ENCODE measurements at regions not wholly inside any gene's neighbourhood (a gene's known extent, or its start where the extent isn't known, plus 50 kb on each side); places are given as distances from the start of the nearest gene placed in this dataset.
"Not testable (repeated sequence)": the region's sequence is repeated elsewhere in the genome, so short reads cannot be mapped to it uniquely, and the experiment has no call there.

DNA sequence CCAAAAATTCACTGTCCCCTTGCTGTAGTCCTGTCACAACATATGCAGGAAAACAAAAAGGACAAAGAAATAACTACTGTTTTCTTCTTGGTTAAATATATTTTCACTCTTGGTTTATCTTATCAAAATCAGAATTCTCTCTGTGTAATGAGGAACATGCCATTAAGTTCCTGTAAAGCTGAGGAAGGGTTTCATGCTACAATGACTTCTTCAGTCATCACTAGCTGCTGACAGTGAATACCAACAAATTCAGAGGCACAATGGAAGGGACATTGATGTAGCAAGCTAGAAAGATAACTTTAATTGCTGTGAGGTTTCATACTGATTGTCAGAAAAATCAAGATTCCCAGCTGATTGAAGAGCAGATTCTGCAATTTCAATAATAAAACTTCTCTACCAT is 782.9 kb upstream of the HTR2C start:
- Histone ChIP-seq H3K27ac (no peak overlapping the region), H3K4me1 (no peaks in the 10 kb centered on the region), H3K4me3 (no peak overlapping the region), H3K9me3 (no peaks in the 10 kb centered on the region), H3K27me3 (no peaks in the 10 kb centered on the region), H3K36me3 (no peaks in the 10 kb centered on the region)
- no peak for DNase-seq
- in situ Hi-C loops (cut with MboI; ENCODE audit: low pct_ligation_motif_present in 1 of 4, low pct_unique_long_range_greater_than_20kb in 1 of 4, low sequenced_read_pairs in 3 of 4) (no loop called here), intact Hi-C loops (cut with DNase I; ENCODE audit: low total_unique reads) (no loop called here)
- TF ChIP-seq POLR2A (IDR thresholded peaks at IDR 0.05) (no peak), EP300 (IDR thresholded peaks at IDR 0.05; ENCODE audit: low read depth) (no peak), POLR2AphosphoS5 (IDR thresholded peaks at IDR 0.05) (no peak)
- TF ChIP-seq, protein P1, sequence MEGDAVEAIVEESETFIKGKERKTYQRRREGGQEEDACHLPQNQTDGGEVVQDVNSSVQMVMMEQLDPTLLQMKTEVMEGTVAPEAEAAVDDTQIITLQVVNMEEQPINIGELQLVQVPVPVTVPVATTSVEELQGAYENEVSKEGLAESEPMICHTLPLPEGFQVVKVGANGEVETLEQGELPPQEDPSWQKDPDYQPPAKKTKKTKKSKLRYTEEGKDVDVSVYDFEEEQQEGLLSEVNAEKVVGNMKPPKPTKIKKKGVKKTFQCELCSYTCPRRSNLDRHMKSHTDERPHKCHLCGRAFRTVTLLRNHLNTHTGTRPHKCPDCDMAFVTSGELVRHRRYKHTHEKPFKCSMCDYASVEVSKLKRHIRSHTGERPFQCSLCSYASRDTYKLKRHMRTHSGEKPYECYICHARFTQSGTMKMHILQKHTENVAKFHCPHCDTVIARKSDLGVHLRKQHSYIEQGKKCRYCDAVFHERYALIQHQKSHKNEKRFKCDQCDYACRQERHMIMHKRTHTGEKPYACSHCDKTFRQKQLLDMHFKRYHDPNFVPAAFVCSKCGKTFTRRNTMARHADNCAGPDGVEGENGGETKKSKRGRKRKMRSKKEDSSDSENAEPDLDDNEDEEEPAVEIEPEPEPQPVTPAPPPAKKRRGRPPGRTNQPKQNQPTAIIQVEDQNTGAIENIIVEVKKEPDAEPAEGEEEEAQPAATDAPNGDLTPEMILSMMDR (IDR thresholded peaks at IDR 0.05) = no peak

DNA sequence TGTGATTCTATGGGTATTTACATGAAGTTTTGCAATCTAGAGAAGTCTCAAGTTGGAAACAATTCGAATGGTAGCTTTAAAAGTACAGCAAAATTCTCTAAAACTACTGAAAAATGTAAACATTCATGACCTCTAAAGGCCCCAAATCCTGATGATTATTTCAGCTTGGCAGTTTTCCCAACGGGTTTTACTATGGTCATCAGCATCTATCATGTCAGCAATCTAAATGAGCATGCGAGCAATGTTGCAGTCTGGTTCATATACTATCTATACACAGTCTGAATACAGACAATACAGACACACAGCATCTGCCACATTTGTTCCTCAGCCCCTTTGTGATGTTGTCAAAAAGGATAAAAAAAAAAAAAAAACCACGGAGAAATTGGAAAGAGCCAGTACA is 790.3 kb upstream of the HTR2C start:
- intact Hi-C loops (cut with DNase I; ENCODE audit: low total_unique reads) (no loop called here), in situ Hi-C loops (cut with MboI; ENCODE audit: low pct_ligation_motif_present in 1 of 4, low pct_unique_long_range_greater_than_20kb in 1 of 4, low sequenced_read_pairs in 3 of 4) (no loop called here)
- 51 to 67% methylated on average over 4 of the region's 4 CpGs for WGBS, 2 donors (ENCODE audit: low coverage in 1 of 2)
- Histone ChIP-seq H3K27me3 (no peaks in the 10 kb centered on the region), H3K27ac (no peak overlapping the region), H3K4me3 (no peak overlapping the region), H3K4me1 (no peaks in the 10 kb centered on the region), H3K36me3 (no peaks in the 10 kb centered on the region), H3K9me3 (no peaks in the 10 kb centered on the region)
- DNase-seq = no peak
- TF ChIP-seq POLR2A (IDR thresholded peaks at IDR 0.05) = no peak
- TF ChIP-seq, protein P1 (IDR thresholded peaks at IDR 0.05) = no peak
- TF ChIP-seq EP300 (IDR thresholded peaks at IDR 0.05; ENCODE audit: low read depth) = no peak
- no peak for TF ChIP-seq POLR2AphosphoS5 (IDR thresholded peaks at IDR 0.05)

DNA sequence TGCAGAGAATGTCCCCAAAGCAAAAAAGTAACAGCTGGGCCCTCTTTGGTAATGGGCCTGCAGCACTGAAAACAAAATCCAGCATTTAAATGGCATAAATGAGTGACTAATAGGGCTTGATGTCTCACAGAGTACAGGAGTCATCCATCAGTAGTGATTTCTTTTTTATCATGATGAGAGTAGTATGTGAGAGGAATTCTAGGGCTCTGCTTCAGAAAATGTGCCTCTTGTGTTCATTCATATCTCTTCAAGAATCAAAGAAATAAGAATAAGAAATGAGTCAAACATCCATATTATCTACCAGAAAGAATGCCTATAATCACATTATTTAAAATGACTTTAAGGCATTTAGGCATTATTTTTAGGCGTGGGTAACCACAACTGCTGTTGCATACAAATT is 792.9 kb upstream of the HTR2C start:
- Histone ChIP-seq H3K9me3 (no peaks in the 10 kb centered on the region), H3K36me3 (no peaks in the 10 kb centered on the region), H3K27ac (no peak overlapping the region), H3K4me1 (no peaks in the 10 kb centered on the region), H3K4me3 (no peak overlapping the region), H3K27me3 (no peaks in the 10 kb centered on the region)
- 50% methylated on average over 1 of the region's 1 CpG; no CpG with 5 or more reads in 1 of the 2 donors for WGBS, 2 donors (ENCODE audit: low coverage in 1 of 2)
- TF ChIP-seq, protein P1 (IDR thresholded peaks at IDR 0.05) = no peak
- TF ChIP-seq POLR2AphosphoS5 (IDR thresholded peaks at IDR 0.05) (no peak), POLR2A (IDR thresholded peaks at IDR 0.05) (no peak), EP300 (IDR thresholded peaks at IDR 0.05; ENCODE audit: low read depth) (no peak)
- no peak for DNase-seq
- intact Hi-C loops (cut with DNase I; ENCODE audit: low total_unique reads) = no loop called here
- in situ Hi-C loops (cut with MboI; ENCODE audit: low pct_ligation_motif_present in 1 of 4, low pct_unique_long_range_greater_than_20kb in 1 of 4, low sequenced_read_pairs in 3 of 4) = no loop called here

DNA sequence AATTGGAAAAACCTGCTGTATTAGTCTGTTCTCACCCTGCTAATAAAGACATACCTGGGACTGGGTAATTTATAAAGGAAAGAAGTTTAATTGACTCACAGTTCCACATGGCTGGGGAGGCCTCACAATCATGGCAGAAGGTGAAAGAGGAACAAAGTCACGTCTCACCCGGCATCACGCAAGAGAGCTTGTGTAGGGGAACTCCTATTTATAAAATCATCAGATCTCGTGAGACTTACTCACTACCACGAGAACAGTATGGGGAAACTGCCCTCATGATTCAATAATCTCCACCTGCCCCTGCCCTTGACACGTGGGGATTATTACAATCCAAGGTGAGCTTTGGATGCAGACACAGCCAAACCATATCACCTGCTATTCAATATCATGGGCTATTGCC is 799.1 kb upstream of the HTR2C start:
- 51% methylated on average over 6 of the region's 6 CpGs; no CpG with 5 or more reads in 1 of the 2 donors for WGBS, 2 donors (ENCODE audit: low coverage in 1 of 2)
- H3K4me1 ChIP-seq; in situ Hi-C loops (cut with MboI; ENCODE audit: low pct_ligation_motif_present in 1 of 4, low pct_unique_long_range_greater_than_20kb in 1 of 4, low sequenced_read_pairs in 3 of 4); H3K27me3 ChIP-seq; H3K4me3 ChIP-seq; H3K36me3 ChIP-seq; DNase-seq; H3K27ac ChIP-seq; H3K9me3 ChIP-seq; intact Hi-C loops (cut with DNase I; ENCODE audit: low total_unique reads): not testable (repeated sequence)

DNA sequence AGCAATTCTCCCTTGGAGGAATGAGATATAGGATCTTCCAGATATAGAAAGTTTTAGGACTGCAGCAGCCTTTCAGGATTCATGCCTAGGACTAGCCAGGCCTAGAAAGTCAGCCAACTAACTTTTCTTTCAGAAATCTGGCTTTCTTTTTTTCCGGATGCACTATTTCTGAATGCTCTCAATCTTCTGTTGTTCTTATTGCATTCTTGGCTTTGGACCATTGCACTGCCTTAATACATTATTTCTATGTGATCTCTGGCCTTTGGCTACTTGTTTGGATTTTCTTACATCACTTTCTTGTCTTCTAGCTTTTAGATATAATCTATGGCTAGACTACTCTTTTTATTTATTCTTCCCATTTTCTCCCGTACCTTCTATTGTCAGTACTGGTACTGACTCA is 813.1 kb upstream of the HTR2C start:
- Histone ChIP-seq H3K4me1 (no peaks in the 10 kb centered on the region), H3K27ac (no peak overlapping the region), H3K27me3 (no peaks in the 10 kb centered on the region), H3K9me3 (no peaks in the 10 kb centered on the region), H3K4me3 (no peak overlapping the region), H3K36me3 (no peaks in the 10 kb centered on the region)
- intact Hi-C loops (cut with DNase I; ENCODE audit: low total_unique reads) = no loop called here
- 72 to 100% methylated on average over 1 to 2 of the region's 2 CpGs for WGBS, 2 donors (ENCODE audit: low coverage in 1 of 2)
- DNase-seq = no peak
- in situ Hi-C loops (cut with MboI; ENCODE audit: low pct_ligation_motif_present in 1 of 4, low pct_unique_long_range_greater_than_20kb in 1 of 4, low sequenced_read_pairs in 3 of 4) = no loop called here
- TF ChIP-seq, protein P1 (IDR thresholded peaks at IDR 0.05) = no peak
- TF ChIP-seq EP300 (IDR thresholded peaks at IDR 0.05; ENCODE audit: low read depth) (no peak), POLR2AphosphoS5 (IDR thresholded peaks at IDR 0.05) (no peak), POLR2A (IDR thresholded peaks at IDR 0.05) (no peak)
